Stimulated activated CD4-positive, alpha-beta T cell treated with anti-CD3 and anti-CD28 coated beads, Interleukin-12 subunit alpha, Interleukin-12 subunit beta, amount 100 ng/mL, for 48 hours (primary cell): ENCODE measurements at regions not wholly inside any gene's neighbourhood (a gene's known extent, or its start where the extent isn't known, plus 50 kb on each side); places are given as distances from the start of the nearest gene placed in this dataset.

Experiments
- DNase-seq, 3 donors: peaks; one replicate each; pipeline ENCODE4 v3.0.0-alpha.2; 2020; ENCODE audit warnings: low read depth in 2 of 3, low spot score in 1 of 3

DNA sequence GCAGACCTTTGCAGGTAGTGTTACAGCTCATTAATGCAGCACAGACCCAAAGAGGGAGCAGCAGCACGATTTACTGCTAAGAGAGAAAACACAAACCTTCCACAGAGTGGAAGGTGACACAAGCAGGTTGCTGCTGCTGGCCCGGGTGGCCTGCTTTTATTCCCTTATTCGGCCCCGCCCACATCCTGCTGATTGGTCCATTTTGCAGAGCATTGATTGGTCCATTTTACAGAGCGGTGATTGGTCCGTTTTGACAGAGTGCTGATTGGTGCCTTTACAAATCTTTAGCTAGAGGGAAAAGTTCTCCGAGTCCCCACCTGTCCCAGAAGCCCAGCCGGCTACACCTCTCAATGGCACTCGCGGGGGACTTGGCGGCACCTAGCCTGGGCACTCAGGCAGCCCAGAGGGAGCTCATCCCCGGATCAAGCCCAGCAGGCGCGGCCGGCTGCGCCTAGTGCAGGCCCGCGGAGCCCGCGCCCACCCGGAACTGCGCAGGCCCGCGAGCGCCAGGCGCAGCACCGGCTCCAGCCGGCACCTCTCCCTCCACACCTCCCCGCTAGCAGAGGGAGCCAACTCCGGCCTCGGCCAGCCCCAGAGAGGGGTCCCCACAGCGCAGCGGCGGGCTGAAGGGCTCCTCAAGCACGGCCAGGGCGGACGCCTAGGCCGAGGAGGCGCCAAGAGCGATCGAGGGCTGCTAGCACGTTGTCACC is 825.6 kb upstream of the HS6ST1 start:
- DNase-seq, result no peak

DNA sequence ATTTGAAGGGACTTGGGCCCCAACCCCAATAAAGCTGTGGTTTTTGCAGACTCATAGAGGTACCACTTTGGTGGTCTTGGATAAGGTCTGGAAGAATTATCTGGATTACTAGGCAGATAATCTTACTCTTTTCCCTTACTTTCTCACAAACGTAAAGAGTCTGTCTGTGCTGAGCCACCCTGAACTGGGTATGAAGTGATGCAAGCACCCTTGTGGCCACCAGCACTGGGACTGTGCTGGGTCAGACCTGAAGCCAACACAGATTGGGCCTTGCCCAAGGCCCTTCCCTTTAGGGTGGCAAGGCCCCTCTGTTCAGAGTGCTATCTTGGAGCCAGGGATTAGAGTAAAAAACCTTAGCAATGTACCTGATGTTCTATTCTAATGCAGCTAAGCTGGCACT is 827.0 kb upstream of the RAB6C start:
- DNase-seq, result no peak

DNA sequence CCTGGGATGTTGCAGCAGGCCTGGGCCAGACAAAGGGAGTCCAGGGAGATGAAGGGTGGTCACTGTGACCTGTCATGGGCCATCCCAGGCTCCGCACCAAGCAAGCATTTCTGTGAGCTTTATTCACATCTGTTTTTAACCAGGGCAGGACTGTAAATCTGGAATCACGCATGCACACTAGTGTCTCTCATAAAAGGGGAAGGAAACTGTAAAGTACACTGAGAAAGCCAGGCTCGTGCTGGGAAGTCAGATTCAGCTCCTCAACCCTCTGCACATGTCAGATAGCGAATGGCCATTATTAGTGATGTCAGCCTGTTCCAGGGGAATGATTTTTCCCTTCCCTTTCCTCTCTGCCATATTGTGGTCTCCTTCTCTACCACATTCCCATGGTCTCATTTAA is 818.6 kb upstream of the RAB6C start:
- no peak for DNase-seq

DNA sequence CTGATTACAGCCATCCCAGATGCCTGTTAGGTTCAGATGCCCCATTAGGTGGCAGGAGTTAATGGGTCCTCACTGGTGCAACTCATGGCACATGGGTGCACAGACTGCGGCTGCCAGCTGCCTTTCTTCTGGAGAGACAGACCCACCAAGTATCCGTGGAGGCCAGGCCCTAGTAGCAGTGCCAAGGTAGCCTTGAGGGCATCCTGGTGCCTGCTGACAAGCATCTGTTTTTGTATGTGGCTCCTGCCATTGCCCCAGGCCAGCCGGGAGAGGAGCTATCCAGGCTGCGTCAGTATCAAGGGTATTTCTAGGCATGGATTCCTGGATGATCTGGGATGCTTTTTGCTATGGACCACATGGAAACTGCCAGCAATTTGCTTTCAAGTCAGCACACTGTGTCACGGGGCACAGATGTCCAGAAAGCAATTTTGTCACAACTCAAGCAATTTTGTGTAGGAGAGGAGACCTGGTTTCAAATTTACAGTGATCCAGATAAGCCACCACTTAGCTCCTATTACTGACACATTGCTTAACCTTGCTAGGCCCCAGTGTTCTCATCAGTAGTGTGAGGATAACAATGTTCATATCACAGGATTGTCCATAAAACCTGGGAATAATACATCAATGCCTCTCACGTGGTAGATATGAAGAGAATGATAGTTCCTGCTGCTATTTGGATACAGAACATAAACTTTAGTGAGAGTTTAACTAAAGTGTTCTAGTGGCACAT is 815.1 kb upstream of the RAB6C start:
- DNase-seq, result no peak

DNA sequence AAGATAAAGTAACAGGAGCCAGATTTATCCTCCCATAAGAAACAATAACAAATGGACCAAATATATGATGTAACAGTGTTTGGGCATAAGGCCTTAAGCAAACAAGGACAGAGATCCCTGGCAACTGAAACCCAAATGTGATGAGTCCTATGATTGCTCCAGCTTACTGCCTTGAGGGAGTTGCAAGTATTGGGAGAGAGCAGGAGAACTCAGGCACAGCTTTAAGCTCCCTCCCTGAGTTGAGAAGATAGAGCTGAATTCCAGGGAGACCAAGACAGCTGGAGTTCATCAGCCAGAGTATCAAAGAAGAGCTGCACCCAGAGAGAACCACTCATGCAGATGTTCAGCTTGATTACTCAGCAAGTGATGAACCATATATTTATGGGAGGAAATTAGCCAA is 814.5 kb upstream of the RAB6C start:
- no peak for DNase-seq

GRCh38 chr2:129167456-129167855 is 812.0 kb upstream of the RAB6C start:
- DNase-seq, result no peak

DNA sequence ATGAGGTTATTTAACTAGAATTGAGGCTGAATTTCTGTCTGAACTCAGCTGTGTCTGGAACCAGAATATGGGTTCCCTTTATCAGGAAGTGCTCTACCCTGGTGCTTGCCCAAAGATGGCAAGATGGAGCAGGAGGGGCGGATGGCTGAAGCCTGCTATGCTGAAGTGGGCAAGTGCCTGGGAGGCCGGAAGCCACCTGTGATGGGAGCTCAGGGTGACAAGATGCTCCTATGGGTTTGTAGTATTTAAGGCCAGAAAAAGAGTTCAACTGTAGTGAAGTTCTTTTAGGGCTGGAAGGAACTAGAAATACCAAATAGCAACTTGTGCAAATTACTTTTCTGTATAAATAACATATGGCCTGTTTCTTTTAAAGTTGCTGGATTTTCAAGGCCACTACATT is 808.9 kb upstream of the RAB6C start:
- DNase-seq, result no peak

DNA sequence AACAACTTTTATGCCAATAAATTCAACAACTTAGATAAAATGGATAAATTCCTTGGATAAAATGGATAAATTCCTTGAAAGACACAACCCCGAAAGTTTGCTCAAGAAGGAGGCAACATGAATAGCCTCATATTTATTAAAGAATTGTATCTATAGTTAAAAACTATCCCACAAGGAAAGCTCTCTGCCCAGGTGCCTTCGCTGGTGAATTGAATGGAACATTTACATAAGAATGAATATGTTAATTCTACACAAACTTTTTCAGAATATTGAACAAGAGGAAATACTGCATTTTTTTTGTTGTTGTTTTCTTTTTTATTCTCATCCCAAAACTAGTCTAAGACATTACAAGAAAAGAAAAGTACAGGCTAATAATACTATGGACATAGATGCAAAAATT is 805.3 kb upstream of the RAB6C start:
- DNase-seq, result no peak

DNA sequence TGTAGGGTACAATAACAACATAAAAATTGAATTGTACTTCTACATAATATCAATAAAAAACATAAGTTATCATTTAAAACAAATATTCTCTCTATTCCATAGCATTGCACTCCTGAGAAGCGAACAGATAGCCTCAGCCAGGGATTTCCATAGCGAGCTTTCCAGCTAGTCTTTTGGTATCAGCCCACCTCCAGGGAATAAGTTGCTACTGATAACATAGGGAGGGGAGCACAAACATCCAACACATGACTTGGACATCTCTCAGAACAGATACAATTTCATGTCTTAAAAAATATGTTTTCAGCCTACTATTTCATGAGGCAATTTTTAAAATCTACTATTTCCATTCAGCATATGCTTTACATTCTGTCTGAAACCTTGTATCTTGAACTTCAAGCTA is 804.4 kb upstream of the RAB6C start:
- DNase-seq, result no peak

GRCh38 chr2:129176375-129176774 is 803.1 kb upstream of the RAB6C start:
- no peak for DNase-seq

DNA sequence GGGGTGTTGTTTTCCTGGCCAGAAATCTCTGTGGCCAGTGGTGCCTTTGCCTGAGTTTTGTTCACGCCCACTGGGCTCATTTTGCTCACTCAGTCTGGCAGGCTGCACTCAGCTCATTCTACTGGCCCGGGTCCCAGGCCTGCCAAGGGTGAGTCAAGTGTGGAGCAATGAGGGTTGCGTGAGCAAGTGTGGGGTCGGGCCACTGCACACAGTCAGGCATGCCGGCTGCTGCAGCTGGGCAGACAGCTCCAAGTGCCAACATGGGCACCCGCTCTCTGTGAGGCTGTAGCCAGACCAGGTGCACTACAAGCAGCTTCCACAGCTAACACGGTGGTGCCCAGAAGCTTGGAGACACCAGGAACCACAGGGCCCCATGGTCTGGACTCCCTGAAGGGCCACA is 801.1 kb upstream of the RAB6C start:
- DNase-seq, result no peak

DNA sequence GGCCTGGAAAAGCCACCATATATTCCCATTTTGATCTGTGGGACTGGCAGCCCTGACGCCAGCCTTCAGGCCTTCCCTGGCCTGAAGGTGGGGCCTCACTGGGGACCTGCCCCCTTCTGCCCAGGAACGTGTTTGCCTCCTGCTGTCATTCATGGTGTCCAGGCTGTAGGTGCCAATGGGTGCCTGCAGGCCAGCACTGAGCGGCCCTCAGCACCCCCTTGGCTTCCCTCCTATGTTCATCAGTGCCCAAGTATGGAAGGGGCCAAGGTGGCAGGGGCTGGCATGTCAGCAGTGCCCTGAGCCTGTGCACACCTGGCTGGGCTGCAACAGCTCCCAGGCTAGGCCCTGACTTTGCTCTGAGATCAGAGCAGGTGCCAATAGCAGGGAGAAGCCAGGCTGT is 800.3 kb upstream of the RAB6C start:
- DNase-seq, result no peak

GRCh38 chr2:129180124-129180716 is 799.2 kb upstream of the RAB6C start:
- no peak for DNase-seq

DNA sequence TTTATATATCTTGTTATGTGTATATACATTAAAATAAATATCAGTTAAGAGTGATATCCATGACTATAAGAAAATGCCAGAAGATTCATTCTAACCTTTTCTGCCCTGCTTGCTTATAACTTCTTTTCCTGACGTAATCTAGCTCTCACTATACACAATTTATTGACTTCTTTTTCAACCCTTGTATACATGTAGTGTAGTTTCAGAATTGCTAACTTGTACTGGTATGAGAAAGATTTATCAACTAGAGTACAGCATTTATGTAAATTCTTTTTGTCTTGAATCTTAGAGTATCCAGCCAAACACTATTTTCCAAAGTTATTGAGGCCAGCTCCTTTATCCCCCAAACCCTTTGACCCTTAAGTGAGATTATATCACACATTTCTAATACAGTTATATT is 798.0 kb upstream of the RAB6C start:
- DNase-seq, result no peak

- DNase-seq, result no peak
Measured at GRCh38 chr2:129181963-129182362, 797.5 kb upstream of the RAB6C start.

DNA sequence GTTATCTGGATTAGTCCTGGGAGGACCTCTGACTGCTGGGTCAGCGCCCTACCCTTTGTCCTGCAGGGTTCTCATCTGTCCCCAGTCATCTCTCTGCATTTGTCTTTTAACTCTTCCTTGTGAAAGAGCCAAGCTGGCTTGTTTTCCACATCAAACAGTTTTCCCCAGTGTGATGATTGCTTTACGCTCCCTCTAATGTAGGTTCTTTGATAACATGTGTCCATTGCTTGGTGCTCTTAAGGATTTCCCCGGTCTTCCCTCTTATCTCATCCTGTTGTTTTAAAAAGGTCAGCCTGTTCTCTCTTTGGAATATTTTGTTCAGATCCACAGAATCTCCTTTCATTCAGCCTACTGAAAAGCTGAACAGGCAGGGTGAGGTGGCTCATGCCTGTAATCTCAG is 792.1 kb upstream of the RAB6C start:
- DNase-seq, result no peak

- DNase-seq, result no peak
Measured at GRCh38 chr2:129188451-129188850, 791.0 kb upstream of the RAB6C start.

DNA sequence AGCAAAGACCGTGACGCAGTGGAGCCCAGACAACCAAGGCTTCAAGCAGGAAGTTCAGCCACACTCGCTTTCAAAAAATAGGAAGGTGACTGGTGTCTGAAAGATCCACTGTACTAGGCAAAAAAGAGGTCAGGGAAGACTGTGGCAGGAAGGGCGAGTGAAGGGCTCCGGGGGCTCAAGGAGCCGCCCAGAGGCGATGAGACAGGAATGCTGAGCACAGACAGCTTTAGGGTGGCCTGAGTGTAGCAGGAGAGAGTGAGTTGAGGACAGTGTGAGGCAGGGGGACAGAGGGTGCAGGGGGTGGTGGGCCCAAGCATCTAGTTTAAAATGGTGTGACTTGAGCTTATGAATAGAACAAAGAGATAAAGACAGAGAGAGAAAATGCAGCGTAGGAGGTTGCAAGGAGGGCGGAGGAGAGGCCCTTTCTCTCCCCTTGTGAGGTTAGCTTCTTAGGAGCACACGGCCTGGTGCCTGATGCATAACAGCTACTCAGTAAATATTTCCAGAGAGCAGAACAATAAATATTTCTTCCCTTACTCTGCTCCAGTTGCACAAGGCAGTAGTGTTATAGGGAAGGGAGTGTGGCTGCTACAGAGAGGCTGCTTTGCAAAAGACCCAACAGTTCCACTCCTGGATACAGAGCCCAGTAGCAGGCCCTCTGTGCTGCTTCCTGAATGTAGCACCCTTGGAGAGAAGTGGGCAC is 789.7 kb upstream of the RAB6C start:
- no peak for DNase-seq

DNA sequence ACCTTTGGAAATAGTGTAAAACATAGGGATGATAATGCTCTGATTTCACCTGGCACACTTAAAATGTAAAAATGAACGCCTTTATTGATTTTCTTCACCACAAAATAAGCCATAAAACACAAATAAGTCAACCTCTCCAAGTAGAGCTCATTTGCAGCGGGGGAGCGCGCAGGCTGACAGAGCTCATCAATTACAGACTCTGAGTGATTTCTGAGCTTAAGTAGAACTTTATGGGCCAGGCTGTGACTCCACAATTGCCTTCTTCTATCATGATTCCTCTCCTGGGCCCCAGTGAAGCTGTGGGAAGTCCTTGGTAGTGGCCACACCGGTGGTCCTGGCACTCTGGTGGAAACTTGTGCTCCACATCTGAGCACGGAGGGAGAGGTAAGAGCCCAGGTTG is 789.0 kb upstream of the RAB6C start:
- no peak for DNase-seq

DNA sequence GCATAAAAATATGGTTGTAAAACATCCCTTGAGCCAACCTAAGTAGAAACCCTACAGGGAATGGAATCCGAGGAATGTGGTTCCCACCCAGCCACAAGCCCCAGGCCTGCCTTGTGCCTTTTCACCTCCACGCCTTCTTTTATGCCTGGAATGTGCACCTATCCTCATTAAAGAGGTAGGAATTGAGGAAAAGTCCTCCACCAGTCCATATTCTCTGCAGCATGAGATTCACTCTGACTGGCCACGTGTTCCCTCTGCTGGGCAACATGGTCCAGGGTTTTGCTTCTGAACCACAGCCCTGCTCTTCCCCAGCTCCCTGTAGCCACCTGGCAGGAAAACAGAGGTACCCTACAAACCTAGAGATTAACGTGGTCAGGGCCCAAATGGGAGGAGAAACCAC is 787.9 kb upstream of the RAB6C start:
- no peak for DNase-seq

DNA sequence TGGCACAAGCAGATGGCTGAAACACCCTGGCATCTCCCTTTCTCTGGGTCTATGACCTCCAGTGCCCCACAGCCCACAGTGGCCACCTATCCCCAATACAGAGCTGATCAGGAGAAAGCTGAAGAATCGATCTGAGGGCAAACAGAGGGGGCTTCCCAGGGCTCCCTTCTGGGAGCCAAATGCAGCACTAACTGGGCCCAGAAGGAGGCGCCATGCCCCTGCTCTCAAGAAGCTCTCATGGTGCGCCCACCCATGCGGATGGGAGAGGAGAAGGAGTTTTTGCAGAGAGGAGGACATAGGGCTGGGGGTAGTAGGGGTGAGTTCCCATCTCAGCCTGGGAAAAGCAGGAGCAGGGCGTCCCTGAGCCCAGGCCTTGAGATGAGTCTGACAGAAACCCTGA is 787.3 kb upstream of the RAB6C start:
- no peak for DNase-seq

DNA sequence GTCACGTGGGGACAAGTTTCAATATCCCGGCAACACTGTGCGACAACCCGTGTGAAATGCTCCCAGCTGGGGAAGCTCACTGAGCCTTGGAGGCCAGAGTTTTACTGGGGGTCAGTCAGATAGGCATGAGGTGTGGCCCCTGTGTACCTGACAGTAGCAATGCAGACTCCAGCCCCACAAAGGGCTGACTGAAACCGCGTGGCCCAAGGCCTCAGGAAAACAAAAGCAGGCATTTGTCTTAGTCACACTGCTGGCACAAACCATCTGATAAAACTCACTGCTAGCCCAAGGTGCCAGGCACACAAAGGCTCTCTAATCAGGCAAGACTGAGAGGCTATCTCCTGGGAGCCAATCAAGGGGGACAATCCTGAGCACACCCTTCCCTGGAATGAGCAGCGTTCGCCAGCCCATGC is 786.6 kb upstream of the RAB6C start:
- no peak for DNase-seq
